ENCODE measurements at regions not wholly inside any gene's neighbourhood (a gene's known extent, or its start where the extent isn't known, plus 50 kb on each side); places are given as distances from the start of the nearest gene placed in this dataset.

- TF ChIP-seq SMAD1 (IDR thresholded peaks at IDR 0.05; ENCODE audit: low read depth, low read length, partially characterized antibody): peak; percentile 77
- TF ChIP-seq NFIX (CRISPR knock-in tag; IDR thresholded peaks at IDR 0.05; ENCODE audit: low read depth): peak; percentile 99
- TF ChIP-seq POLR3A (IDR thresholded peaks at IDR 0.05; ENCODE audit: borderline replicate concordance, extremely low read depth, insufficient read depth, insufficient read length): no peak
- TF ChIP-seq MYC (IDR thresholded peaks at IDR 0.05; ENCODE audit: low read depth, low read length): no peak
- no peak for TF ChIP-seq MYC (CRISPR knock-in tag; IDR thresholded peaks at IDR 0.05; ENCODE audit: borderline replicate concordance, low read depth)
- 0 out of 4 replicates have a peak, but pooled peaks of 1 of the 2 experiments have one; percentile 19 for TF ChIP-seq ZNF639 (CRISPR knock-in tag; conservative IDR thresholded peaks at IDR 0.05 in 1 of 2, IDR thresholded peaks at IDR 0.05 in 1 of 2)
- no peak for TF ChIP-seq TCFL5 (CRISPR knock-in tag; conservative IDR thresholded peaks at IDR 0.05)
- peak; percentile 79 for TF ChIP-seq MEIS2 (IDR thresholded peaks at IDR 0.05; ENCODE audit: partially characterized antibody)
- no peak for TF ChIP-seq THAP7 (CRISPR knock-in tag; IDR thresholded peaks at IDR 0.05)
- no peak for TF ChIP-seq NRF1 (conservative IDR thresholded peaks at IDR 0.05 in 1 of 2, IDR thresholded peaks at IDR 0.05 in 1 of 2)
- no peak for TF ChIP-seq PHF8 (IDR thresholded peaks at IDR 0.05; ENCODE audit: borderline replicate concordance, low read length)
- no peak for TF ChIP-seq CBX8 (IDR thresholded peaks at IDR 0.05; ENCODE audit: borderline replicate concordance, extremely low read depth, low read depth, low read length, poor library complexity, severe bottlenecking)
- TF ChIP-seq TFAP4 (CRISPR knock-in tag; IDR thresholded peaks at IDR 0.05; ENCODE audit: borderline replicate concordance): no peak
- no peak for TF ChIP-seq POU5F1 (IDR thresholded peaks at IDR 0.05; ENCODE audit: borderline replicate concordance, low read depth, low read length, partially characterized antibody)
- peak; percentile 99 for TF ChIP-seq NFIC (IDR thresholded peaks at IDR 0.05)
- TF ChIP-seq MITF (IDR thresholded peaks at IDR 0.05): no peak
- TF ChIP-seq XRCC5 (IDR thresholded peaks at IDR 0.05; ENCODE audit: low read depth, low read length): no peak
- no peak for TF ChIP-seq NCOA2 (IDR thresholded peaks at IDR 0.05; ENCODE audit: partially characterized antibody in 2 of 2)
- TF ChIP-seq HDAC8 (tag; IDR thresholded peaks at IDR 0.05): no peak
- no peak for TF ChIP-seq MTF1 (CRISPR knock-in tag; IDR thresholded peaks at IDR 0.05; ENCODE audit: borderline replicate concordance)
- no peak for TF ChIP-seq FOXK1 (CRISPR knock-in tag; IDR thresholded peaks at IDR 0.05; ENCODE audit: borderline replicate concordance)
- TF ChIP-seq ZNF444 (CRISPR knock-in tag; IDR thresholded peaks at IDR 0.05): no peak
- TF ChIP-seq PTRF (tag; IDR thresholded peaks at IDR 0.05): no peak
- no peak for TF ChIP-seq TBP (optimal IDR thresholded peaks at IDR 0.05; ENCODE audit: low read depth, low read length)
These were observed 92.0 kb downstream of the LSMEM1 start (continued) for GRCh38 chr7:112572669-112573301.
